ENCODE measurements at regions not wholly inside any gene's neighbourhood (a gene's known extent, or its start where the extent isn't known, plus 50 kb on each side); places are given as distances from the start of the nearest gene placed in this dataset.

GRCh38 chr12:17283563-17283962 lies 677.6 kb upstream of the LMO3 start:
- TF ChIP-seq CTCF (IDR thresholded peaks at IDR 0.05 in 4 of 5, conservative IDR thresholded peaks at IDR 0.05 in 1 of 5) (no peak), POLR2A (IDR thresholded peaks at IDR 0.05) (no peak)
